Type B pancreatic cell (in vitro differentiated cells): ENCODE measurements at regions not wholly inside any gene's neighbourhood (a gene's known extent, or its start where the extent isn't known, plus 50 kb on each side); places are given as distances from the start of the nearest gene placed in this dataset.
A peak's percentile ranks its signal among the peaks of the same experiment; 100 is the strongest.
"Not testable (repeated sequence)": the region's sequence is repeated elsewhere in the genome, so short reads cannot be mapped to it uniquely, and the experiment has no call there.

Experiments used
- DNase-seq: peaks from one replicate; pipeline ENCODE4 v3.0.0; 2021; ENCODE audit warnings: mixed read lengths; ENCODE audit not compliant: unreplicated experiment; ENCODE audit errors: extremely low spot score
- H3K27ac Mint-ChIP-seq: 2 replicates; pipeline ENCODE4 v1.8.0; 2021; ENCODE audit warnings: mild to moderate bottlenecking, mixed read lengths
- H3K27me3 Mint-ChIP-seq: 2 replicates; pipeline ENCODE4 v1.8.0; 2021; ENCODE audit warnings: mixed read lengths
- H3K36me3 Mint-ChIP-seq: 2 replicates; pipeline ENCODE4 v1.8.0; 2021; ENCODE audit warnings: mixed read lengths
- H3K4me1 Mint-ChIP-seq: one replicate; pipeline ENCODE4 v1.8.0; 2021; ENCODE audit warnings: mixed read lengths; ENCODE audit not compliant: unreplicated experiment
- H3K4me3 Mint-ChIP-seq: 2 replicates; pipeline ENCODE4 v1.8.0; 2021; ENCODE audit warnings: mild to moderate bottlenecking, mixed read lengths
- H3K9me3 Mint-ChIP-seq: 2 replicates; pipeline ENCODE4 v1.8.0; 2021; ENCODE audit warnings: mixed read lengths
- CTCF ChIP-seq: fragments of 200-600 bp; sonication (generic); conservative IDR thresholded peaks from 2 replicates; pipeline ENCODE4 v1.5.0; 2021; ENCODE audit warnings: antibody characterized with exemption, mild to moderate bottlenecking

DNA sequence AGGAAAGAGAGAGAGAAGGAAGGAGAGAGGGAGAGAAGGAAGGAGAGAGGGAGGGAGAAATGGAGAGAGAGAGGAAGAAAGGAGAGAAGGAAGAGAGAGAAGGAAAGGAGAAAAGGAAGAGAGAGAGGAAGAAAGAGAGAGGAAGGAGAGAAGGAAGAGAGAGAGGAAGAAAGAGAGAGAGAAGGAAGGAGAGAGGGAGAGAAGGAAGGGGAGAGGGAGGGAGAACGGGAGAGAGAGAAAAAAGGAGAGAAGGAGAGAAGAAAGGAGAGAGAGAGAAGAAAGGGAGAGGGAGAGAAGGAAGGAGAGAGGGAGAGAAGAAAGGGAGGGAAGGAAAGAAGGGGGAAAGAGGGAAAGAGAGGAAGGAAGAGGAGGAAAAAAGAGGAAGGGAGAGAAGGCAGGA lies 1070.7 kb downstream of the UQCRFS1 start:
- H3K4me1 Mint-ChIP-seq, result no peaks in the 10 kb centered on the region
- no peak for TF ChIP-seq CTCF
- peaks cover 53% of the 10 kb centered on the region for H3K27me3 Mint-ChIP-seq
- H3K9me3 Mint-ChIP-seq, result no peaks in the 10 kb centered on the region
- DNase-seq, result no peak
- no peaks in the 10 kb centered on the region for H3K36me3 Mint-ChIP-seq
- no peak overlapping the region for H3K27ac Mint-ChIP-seq
- H3K4me3 Mint-ChIP-seq, result no peak overlapping the region

- Mint-ChIP-seq H3K27ac (no peak overlapping the region), H3K36me3 (no peaks in the 10 kb centered on the region)
Measured at GRCh38 chr19:28140201-28140600, 1072.8 kb downstream of the UQCRFS1 start.

GRCh38 chr19:28137772-28138171 lies 1075.2 kb downstream of the UQCRFS1 start:
- Mint-ChIP-seq H3K9me3 (no peaks in the 10 kb centered on the region), H3K27me3 (peaks cover 22% of the 10 kb centered on the region), H3K27ac (no peak overlapping the region), H3K36me3 (no peaks in the 10 kb centered on the region), H3K4me3 (no peak overlapping the region), H3K4me1 (no peaks in the 10 kb centered on the region)
- TF ChIP-seq CTCF, result no peak
- no peak for DNase-seq

More at GRCh38 chr19:28140201-28140600, 1072.8 kb downstream of the UQCRFS1 start:
- Mint-ChIP-seq H3K27me3 (peaks cover 34% of the 10 kb centered on the region), H3K4me1 (no peaks in the 10 kb centered on the region), H3K4me3 (no peak overlapping the region), H3K9me3 (no peaks in the 10 kb centered on the region)
- TF ChIP-seq CTCF, result no peak
- no peak for DNase-seq

DNA sequence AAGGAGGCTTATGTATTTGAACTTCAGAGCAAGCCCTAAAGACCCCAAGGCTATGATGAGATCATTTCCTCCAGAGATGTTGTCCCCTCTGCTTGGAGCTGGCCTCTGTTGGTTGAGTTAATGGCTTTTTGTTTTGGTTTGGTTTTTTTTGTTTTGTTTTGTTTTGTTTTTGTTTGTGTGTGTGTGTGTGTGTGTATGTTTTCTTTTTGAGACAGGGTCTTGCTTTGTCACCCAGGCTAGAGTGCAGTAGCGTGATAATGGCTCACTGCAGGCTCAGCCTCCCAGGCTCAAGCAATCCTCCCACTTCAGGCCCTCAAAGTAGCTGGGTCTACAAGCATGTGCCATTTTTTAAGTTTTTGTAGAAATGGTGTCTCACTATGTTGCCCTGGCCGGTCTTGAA lies 1076.2 kb downstream of the UQCRFS1 start:
- Mint-ChIP-seq H3K27ac (no peak overlapping the region), H3K9me3 (no peaks in the 10 kb centered on the region), H3K27me3 (peaks cover 21% of the 10 kb centered on the region), H3K4me1 (no peaks in the 10 kb centered on the region), H3K36me3 (no peaks in the 10 kb centered on the region), H3K4me3 (no peak overlapping the region)
- no peak for TF ChIP-seq CTCF
- DNase-seq, result no peak

DNA sequence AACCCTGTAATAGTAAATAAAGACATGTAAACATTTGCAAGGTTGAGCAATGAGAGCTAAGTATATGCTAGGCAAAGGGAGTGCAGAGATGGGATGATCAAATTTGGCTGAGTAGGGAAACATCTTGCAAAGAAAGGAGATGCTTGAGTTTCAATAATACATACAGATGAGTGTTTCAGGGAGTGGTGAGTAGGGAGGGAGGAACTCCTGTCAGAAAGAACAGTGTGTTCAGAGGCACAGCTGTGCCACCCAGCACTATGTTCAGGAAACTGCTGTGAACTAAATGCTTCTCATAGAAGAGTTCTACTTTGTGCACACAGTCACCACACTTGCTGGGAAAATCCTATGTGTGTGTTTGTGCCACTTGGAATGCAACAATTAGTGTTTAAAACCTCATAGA lies 1077.1 kb downstream of the UQCRFS1 start:
- peaks cover 25% of the 10 kb centered on the region for H3K27me3 Mint-ChIP-seq
- peaks cover 7% of the 10 kb centered on the region for H3K4me1 Mint-ChIP-seq
- H3K9me3 Mint-ChIP-seq, result no peaks in the 10 kb centered on the region
- H3K36me3 Mint-ChIP-seq, result no peaks in the 10 kb centered on the region
- no peak for DNase-seq
- no peak for TF ChIP-seq CTCF
- H3K4me3 Mint-ChIP-seq, result no peak overlapping the region
- H3K27ac Mint-ChIP-seq, result no peak overlapping the region

- peaks cover 18% of the 10 kb centered on the region for H3K4me1 Mint-ChIP-seq
Measured at GRCh38 chr19:28134311-28134710, 1078.6 kb downstream of the UQCRFS1 start.

DNA sequence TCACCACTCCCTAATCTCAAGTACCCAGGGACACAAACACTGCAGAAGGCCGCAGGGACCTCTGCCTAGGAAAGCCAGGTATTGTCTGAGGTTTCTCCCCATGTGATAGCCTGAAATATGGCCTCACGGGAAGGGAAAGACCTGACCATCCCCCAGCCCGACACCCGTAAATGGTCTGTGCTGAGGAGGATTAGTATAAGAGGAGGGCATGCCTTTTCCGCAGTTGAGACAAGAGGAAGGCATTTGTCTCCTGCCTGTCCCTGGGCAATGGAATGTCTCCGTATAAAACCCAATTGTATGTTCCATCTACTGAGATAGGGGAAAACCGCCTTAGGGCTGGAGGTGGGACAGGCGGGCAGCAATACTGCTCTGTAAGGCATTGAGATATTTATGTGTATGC lies 1082.1 kb downstream of the UQCRFS1 start:
- not testable (repeated sequence) for H3K4me3 Mint-ChIP-seq, DNase-seq
- H3K27ac Mint-ChIP-seq, result peak overlapping the region; percentile 7

More at GRCh38 chr19:28134311-28134710, 1078.6 kb downstream of the UQCRFS1 start:
- Mint-ChIP-seq H3K27ac (no peak overlapping the region), H3K9me3 (no peaks in the 10 kb centered on the region), H3K27me3 (peaks cover 19% of the 10 kb centered on the region), H3K4me3 (no peak overlapping the region), H3K36me3 (no peaks in the 10 kb centered on the region)
- DNase-seq, result no peak
- TF ChIP-seq CTCF, result no peak

More for the DNA sequence above, 1082.1 kb downstream of the UQCRFS1 start:
- H3K36me3 Mint-ChIP-seq, H3K9me3 Mint-ChIP-seq: not testable (repeated sequence)
- H3K27me3 Mint-ChIP-seq, result peaks cover 18% of the 10 kb centered on the region
- H3K4me1 Mint-ChIP-seq, result peaks cover 42% of the 10 kb centered on the region
